SU-DHL-6 (cell line): ENCODE measurements at regions not wholly inside any gene's neighbourhood (a gene's known extent, or its start where the extent isn't known, plus 50 kb on each side); places are given as distances from the start of the nearest gene placed in this dataset.

Source experiments
- CTCF ChIP-seq: fragments of 200-600 bp; sonication (generic); IDR thresholded peaks from one replicate; pipeline ENCODE4 v1.5.1; 2017; ENCODE audit warnings: antibody characterized with exemption, mild to moderate bottlenecking, low read length, moderate library complexity; ENCODE audit not compliant: insufficient read depth, poor library complexity, severe bottlenecking
- EZH2phosphoT487 ChIP-seq: fragments of 200-600 bp; sonication (generic), shearing (Covaris generic); conservative IDR thresholded peaks from 2 replicates; pipeline ENCODE4 v1.6.1; 2018; ENCODE audit warnings: mild to moderate bottlenecking, antibody characterized with exemption, low read length, moderate library complexity, mixed read lengths

- TF ChIP-seq CTCF (no peak), EZH2phosphoT487 (no peak)
These were observed 285.4 kb downstream of the ACTR3B start for GRCh38 chr7:153044981-153045380.
